ENCODE measurements at regions not wholly inside any gene's neighbourhood (a gene's known extent, or its start where the extent isn't known, plus 50 kb on each side); places are given as distances from the start of the nearest gene placed in this dataset.

GRCh38 chr18:22560797-22561196, 143.1 kb upstream of the CTAGE1 start:
- TF ChIP-seq POLR2AphosphoS5 (IDR thresholded peaks at IDR 0.05) (no peak), CTCF (IDR thresholded peaks at IDR 0.05) (no peak)

All from prostate gland (tissue), 2 donors.